Left ventricle myocardium inferior (tissue), 1 donor: ENCODE measurements at regions not wholly inside any gene's neighbourhood (a gene's known extent, or its start where the extent isn't known, plus 50 kb on each side); places are given as distances from the start of the nearest gene placed in this dataset.

Source experiments
- DNase-seq: peaks from one replicate; pipeline ENCODE4 v3.0.0-alpha.2; 2020
- H3K27ac ChIP-seq: fragments of 200-600 bp; replicated peaks from 2 replicates; pipeline ENCODE4 v1.8.0; 2021
- H3K27me3 ChIP-seq: fragments of 200-600 bp; 2 replicates; pipeline ENCODE4 v1.8.0; 2021; ENCODE audit warnings: low read depth
- H3K36me3 ChIP-seq: fragments of 200-600 bp; 2 replicates; pipeline ENCODE4 v1.8.0; 2021
- H3K4me1 ChIP-seq: fragments of 200-600 bp; 2 replicates; pipeline ENCODE4 v1.8.0; 2021
- H3K4me3 ChIP-seq: fragments of 200-600 bp; 2 replicates; pipeline ENCODE4 v1.8.0; 2021; ENCODE audit warnings: mild to moderate bottlenecking, moderate library complexity
- H3K9me3 ChIP-seq: fragments of 200-600 bp; replicated peaks from 2 replicates; pipeline ENCODE4 v1.8.0; 2021
- intact Hi-C: fragments of 100-400 bp; cut with micrococcal nuclease; formaldehyde crosslinking; loops from one replicate; pipeline ENCODE4 v1.11.0; 2022
- TF ChIP-seq, protein P1 (sequence below): fragments of 200-600 bp; IDR thresholded peaks from 2 replicates; pipeline ENCODE4 v1.8.0; 2021; ENCODE audit warnings: antibody characterized with exemption, mild to moderate bottlenecking, borderline replicate concordance
- donor health status: DM: no; HTN: yes; CAD: no; lungs with severe emphysema.

DNA sequence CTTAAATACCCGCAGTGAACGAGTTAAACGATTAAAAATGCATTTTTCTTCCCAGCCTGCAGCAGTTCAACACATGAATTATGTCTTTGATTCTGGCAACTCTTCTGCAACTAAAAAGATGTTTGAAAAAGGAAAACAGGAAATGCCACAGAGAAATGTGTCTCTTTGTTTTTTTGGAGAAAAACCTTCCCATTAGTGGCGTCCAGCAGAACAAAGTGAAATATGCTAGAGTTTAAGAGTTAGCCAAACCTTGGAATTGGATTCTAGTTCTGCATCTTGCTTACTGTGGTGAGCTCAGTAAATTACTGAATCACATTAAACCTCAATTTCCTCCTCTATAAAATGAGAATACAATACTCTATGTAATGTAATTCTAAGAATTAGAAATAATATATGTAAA is 900.2 kb upstream of the ACVR2A start:
- no peak for DNase-seq
- Histone ChIP-seq H3K27me3 (no peaks in the 10 kb centered on the region), H3K4me1 (peaks cover 5% of the 10 kb centered on the region), H3K27ac (no peak overlapping the region), H3K9me3 (no peaks in the 10 kb centered on the region), H3K4me3 (no peak overlapping the region), H3K36me3 (no peaks in the 10 kb centered on the region)
- intact Hi-C loops = no loop called here
- TF ChIP-seq, protein P1, sequence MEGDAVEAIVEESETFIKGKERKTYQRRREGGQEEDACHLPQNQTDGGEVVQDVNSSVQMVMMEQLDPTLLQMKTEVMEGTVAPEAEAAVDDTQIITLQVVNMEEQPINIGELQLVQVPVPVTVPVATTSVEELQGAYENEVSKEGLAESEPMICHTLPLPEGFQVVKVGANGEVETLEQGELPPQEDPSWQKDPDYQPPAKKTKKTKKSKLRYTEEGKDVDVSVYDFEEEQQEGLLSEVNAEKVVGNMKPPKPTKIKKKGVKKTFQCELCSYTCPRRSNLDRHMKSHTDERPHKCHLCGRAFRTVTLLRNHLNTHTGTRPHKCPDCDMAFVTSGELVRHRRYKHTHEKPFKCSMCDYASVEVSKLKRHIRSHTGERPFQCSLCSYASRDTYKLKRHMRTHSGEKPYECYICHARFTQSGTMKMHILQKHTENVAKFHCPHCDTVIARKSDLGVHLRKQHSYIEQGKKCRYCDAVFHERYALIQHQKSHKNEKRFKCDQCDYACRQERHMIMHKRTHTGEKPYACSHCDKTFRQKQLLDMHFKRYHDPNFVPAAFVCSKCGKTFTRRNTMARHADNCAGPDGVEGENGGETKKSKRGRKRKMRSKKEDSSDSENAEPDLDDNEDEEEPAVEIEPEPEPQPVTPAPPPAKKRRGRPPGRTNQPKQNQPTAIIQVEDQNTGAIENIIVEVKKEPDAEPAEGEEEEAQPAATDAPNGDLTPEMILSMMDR = no peak

DNA sequence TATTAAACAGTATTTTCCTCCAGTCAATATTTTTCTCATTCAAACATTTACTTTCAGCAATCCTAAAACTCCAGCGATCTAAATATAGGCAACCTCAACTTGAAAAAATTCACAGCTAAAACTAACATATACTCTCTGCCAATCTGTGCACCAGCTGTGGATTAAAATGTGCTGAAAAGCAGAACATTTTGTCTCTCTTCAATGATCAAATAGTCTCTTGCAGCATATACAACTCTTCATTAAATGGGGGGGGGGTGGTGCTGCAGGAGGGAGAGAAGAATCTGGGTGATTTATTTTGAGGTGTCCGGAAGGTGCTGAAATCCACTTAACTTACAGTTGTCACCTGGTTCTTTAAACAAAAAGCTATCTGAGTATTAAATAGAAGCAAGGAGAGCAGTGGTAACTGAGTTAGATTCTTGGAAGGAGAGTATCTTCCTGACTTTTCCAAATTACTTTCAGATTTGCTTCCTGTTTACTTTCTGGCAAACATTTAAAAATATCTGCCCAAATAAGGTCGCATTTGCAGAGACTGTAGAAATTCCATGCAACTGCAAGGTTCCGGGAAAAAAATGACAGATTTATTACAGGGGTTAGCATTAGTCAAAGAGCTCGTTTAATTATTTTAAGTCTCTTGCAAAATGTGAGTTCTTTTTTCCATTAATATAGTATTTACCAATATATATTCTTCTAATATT is 904.7 kb upstream of the ACVR2A start:
- Histone ChIP-seq H3K36me3 (no peaks in the 10 kb centered on the region), H3K27ac (no peak overlapping the region), H3K27me3 (no peaks in the 10 kb centered on the region), H3K4me1 (peaks cover 5% of the 10 kb centered on the region), H3K9me3 (peaks cover 4% of the 10 kb centered on the region), H3K4me3 (peak overlapping the region; percentile 8)
- intact Hi-C loops = no loop called here
- DNase-seq = no peak
- TF ChIP-seq, protein P1 = no peak

DNA sequence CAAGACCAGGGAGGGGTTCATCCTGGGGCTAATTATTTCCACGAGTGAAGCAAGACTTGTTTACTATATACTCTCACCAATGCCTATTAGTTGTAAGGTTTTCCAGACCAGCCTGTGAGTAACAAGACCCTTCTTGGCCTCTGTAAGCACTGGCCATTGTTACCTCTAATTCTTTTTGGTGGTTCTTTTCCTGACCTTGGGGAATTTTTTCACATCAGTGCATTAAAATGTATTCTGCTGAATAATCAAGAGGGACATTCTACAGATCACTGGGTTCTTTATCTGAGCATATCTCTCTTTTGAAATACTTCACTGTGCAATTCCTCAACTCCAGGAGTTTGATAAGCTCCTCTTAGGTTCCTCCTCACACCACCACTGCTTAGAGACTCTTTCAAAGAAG is 909.9 kb upstream of the ACVR2A start:
- H3K27ac ChIP-seq = no peak overlapping the region
- H3K4me3 ChIP-seq = no peak overlapping the region
- TF ChIP-seq, protein P1 = no peak
- no peaks in the 10 kb centered on the region for H3K27me3 ChIP-seq
- DNase-seq = no peak
- H3K4me1 ChIP-seq = peaks cover under 1% of the 10 kb centered on the region
- intact Hi-C loops = no loop called here
- no peaks in the 10 kb centered on the region for H3K36me3 ChIP-seq
- H3K9me3 ChIP-seq = peaks cover 31% of the 10 kb centered on the region

DNA sequence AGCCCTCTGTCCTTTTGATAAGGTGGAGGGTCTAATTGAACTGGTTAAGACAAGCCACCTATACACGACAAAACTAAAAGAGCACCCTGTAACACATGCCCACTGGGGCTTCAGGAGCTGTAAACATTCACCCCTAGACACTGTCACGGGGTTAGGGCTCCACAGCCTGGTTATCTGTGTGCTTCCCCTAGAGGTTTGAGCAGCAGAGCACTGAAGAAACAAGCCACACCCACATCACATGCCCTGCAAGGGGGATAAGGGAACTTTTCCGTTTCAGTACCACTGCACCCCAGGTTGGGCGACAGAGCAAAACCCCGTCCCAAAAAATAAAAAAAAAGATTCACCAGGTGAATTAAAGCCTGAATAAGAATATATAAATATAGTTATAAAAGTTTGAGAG is 913.7 kb upstream of the ACVR2A start:
- DNase-seq = no peak
- intact Hi-C loops = no loop called here
- no peak overlapping the region for H3K27ac ChIP-seq
- peaks cover 31% of the 10 kb centered on the region for H3K9me3 ChIP-seq
- no peaks in the 10 kb centered on the region for H3K27me3 ChIP-seq
- H3K4me1 ChIP-seq = no peaks in the 10 kb centered on the region
- no peaks in the 10 kb centered on the region for H3K36me3 ChIP-seq
- H3K4me3 ChIP-seq = no peak overlapping the region
- TF ChIP-seq, protein P1 = no peak

DNA sequence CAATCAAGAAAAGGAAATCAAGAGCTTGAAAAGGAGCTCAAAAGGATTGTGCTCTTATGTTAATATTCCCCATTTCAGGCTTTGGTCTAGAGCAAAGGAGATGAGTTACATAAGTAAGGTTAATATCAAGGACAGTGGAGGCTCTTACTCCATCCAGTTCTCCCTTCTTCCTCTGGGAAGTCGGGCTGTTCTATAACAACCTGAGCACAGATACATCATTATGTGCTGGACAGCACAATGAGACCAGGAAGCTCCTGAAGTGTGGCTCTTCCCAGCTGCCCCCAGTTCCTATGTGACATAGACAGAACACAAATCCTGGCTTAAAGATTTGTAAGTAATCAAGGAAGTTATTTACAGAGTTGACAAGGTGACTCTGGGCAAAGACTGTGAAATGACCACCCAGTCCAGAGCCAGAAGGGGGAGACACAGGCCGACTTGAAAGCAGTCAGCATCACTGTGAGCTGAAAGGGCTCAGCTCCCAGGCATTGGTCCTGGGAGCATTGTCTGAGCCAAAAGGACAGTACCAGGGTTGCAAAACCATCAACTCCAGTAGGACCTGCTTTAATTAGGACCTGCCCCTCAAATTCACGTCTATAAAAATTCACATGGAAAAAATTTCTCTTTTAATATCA is 917.6 kb upstream of the ACVR2A start:
- no peak for DNase-seq
- TF ChIP-seq, protein P1 = peak; percentile 52
- Histone ChIP-seq H3K9me3 (no peaks in the 10 kb centered on the region), H3K27ac (no peak overlapping the region), H3K36me3 (no peaks in the 10 kb centered on the region), H3K4me1 (no peaks in the 10 kb centered on the region), H3K4me3 (no peak overlapping the region), H3K27me3 (no peaks in the 10 kb centered on the region)
- intact Hi-C loops = no loop called here
